Testis (tissue), 2 donors: ENCODE measurements at regions not wholly inside any gene's neighbourhood (a gene's known extent, or its start where the extent isn't known, plus 50 kb on each side); places are given as distances from the start of the nearest gene placed in this dataset.

Source experiments
- DNase-seq: peaks from one replicate; pipeline ENCODE4 v3.0.0-alpha.2; 2019
- H3K27ac ChIP-seq, 2 donors: fragments of 200-600 bp; sonication (generic); one replicate each; pipeline ENCODE4 v1.5.1; 2019
- H3K27me3 ChIP-seq: fragments of 200-600 bp; sonication (generic); one replicate; pipeline ENCODE4 v1.5.1; 2019
- H3K36me3 ChIP-seq: fragments of 200-600 bp; sonication (generic); one replicate; pipeline ENCODE4 v1.5.1; 2017; ENCODE audit warnings: low read depth; ENCODE audit errors: missing control alignments
- H3K4me1 ChIP-seq: fragments of 200-600 bp; sonication (generic); one replicate; pipeline ENCODE4 v1.5.1; 2019
- H3K4me3 ChIP-seq, 2 donors: fragments of 200-600 bp; sonication (generic); one replicate each; pipeline ENCODE4 v1.5.1; 2017 to 2019
- H3K9me3 ChIP-seq: fragments of 200-600 bp; sonication (generic); one replicate; pipeline ENCODE4 v1.5.1; 2017
- CTCF ChIP-seq, 3 experiments: fragments of 450-650 bp in 2 of 3; fragments of 200-600 bp in 1 of 3; sonication (generic) in 1 of 3; IDR thresholded peaks; one replicate each; pipeline ENCODE4 v1.5.1; 2016 to 2019; ENCODE audit warnings: antibody characterized with exemption in 3 of 3, mild to moderate bottlenecking in 2 of 3, moderate library complexity in 1 of 3
- POLR2A ChIP-seq: fragments of 450-650 bp; IDR thresholded peaks from one replicate; pipeline ENCODE4 v1.6.1; 2017; ENCODE audit warnings: antibody characterized with exemption, mild to moderate bottlenecking, moderate library complexity
- WGBS, 2 donors: methylation state at CpG; one replicate each; pipeline ENCODE4 v1.1.5; 2018; 5-methylcytosine and 5-hydroxymethylcytosine counted together
- intact Hi-C: fragments of 100-400 bp; cut with DNase I; formaldehyde crosslinking; loops from one replicate; pipeline ENCODE4 v1.15.1; 2023; ENCODE audit warnings: low total_unique reads

- no peak overlapping the region for H3K4me3 ChIP-seq
- TF ChIP-seq POLR2A (no peak), CTCF (IDR thresholded peaks at IDR 0.05) (no peak)
- no peak for DNase-seq
- no peaks in the 10 kb centered on the region for H3K27me3 ChIP-seq
- no peak overlapping the region for H3K27ac ChIP-seq
- H3K4me1 ChIP-seq: no peaks in the 10 kb centered on the region
- WGBS, 2 donors: 91 to 95% methylated on average over 13 of the region's 13 CpGs
- no peaks in the 10 kb centered on the region for H3K9me3 ChIP-seq
- no peaks in the 10 kb centered on the region for H3K36me3 ChIP-seq
- intact Hi-C loops: no loop called here
Measured at GRCh38 chr19:30167976-30168635, 204.1 kb upstream of the ZNF536 start.

- H3K9me3 ChIP-seq: no peaks in the 10 kb centered on the region
- no peak overlapping the region for H3K4me3 ChIP-seq
- no peaks in the 10 kb centered on the region for H3K36me3 ChIP-seq
- no peaks in the 10 kb centered on the region for H3K4me1 ChIP-seq
- whole genome bisulfite sequencing, 2 donors: 91 to 100% methylated on average over 4 to 5 of the region's 5 CpGs
- H3K27ac ChIP-seq: no peak overlapping the region
- no peak for TF ChIP-seq CTCF (IDR thresholded peaks at IDR 0.05)
- no peak for TF ChIP-seq POLR2A
- intact Hi-C loops: no loop called here
- H3K27me3 ChIP-seq: no peaks in the 10 kb centered on the region
- DNase-seq: no peak
Measured at GRCh38 chr19:30168760-30169159, 203.4 kb upstream of the ZNF536 start.

- H3K9me3 ChIP-seq: no peaks in the 10 kb centered on the region
- TF ChIP-seq CTCF (IDR thresholded peaks at IDR 0.05): no peak
- TF ChIP-seq POLR2A: no peak
- WGBS, 2 donors: 79 to 88% methylated on average over 6 to 9 of the region's 9 CpGs
- no peaks in the 10 kb centered on the region for H3K36me3 ChIP-seq
- no peak overlapping the region for H3K4me3 ChIP-seq
- intact Hi-C loops: no loop called here
- DNase-seq: no peak
- H3K4me1 ChIP-seq: no peaks in the 10 kb centered on the region
- H3K27me3 ChIP-seq: no peaks in the 10 kb centered on the region
- H3K27ac ChIP-seq: no peak overlapping the region
Measured at GRCh38 chr19:30169196-30169900, 202.8 kb upstream of the ZNF536 start.

- Histone ChIP-seq H3K27ac (no peak overlapping the region), H3K4me3 (no peak overlapping the region), H3K4me1 (no peaks in the 10 kb centered on the region), H3K9me3 (no peaks in the 10 kb centered on the region), H3K27me3 (no peaks in the 10 kb centered on the region), H3K36me3 (no peaks in the 10 kb centered on the region)
- no peak for DNase-seq
- TF ChIP-seq POLR2A (no peak), CTCF (IDR thresholded peaks at IDR 0.05) (no peak)
- WGBS, 2 donors: 82 to 86% methylated on average over 7 of the region's 7 CpGs
- intact Hi-C loops: no loop called here
Measured at GRCh38 chr19:30170081-30170480, 202.1 kb upstream of the ZNF536 start.
